HepG2 (cell line): ENCODE measurements at regions not wholly inside any gene's neighbourhood (a gene's known extent, or its start where the extent isn't known, plus 50 kb on each side); places are given as distances from the start of the nearest gene placed in this dataset.

Experiments
- ATAC-seq: fragments of 200-7000 bp; cut with Tn5 transposase; 3 replicates; pipeline ENCODE4 v1.9.1; 2020; ENCODE audit warnings: mild to moderate bottlenecking, moderate library complexity
- BruUV-seq: library from RNA; stranded (reverse); fragments of 400-500 nt; replicated peaks from 2 replicates; lab custom pipeline; 2021; lab: Mats Ljungman, UMichigan
- CTCF ChIA-PET: fragments of 300-600 bp; formaldehyde crosslinking; extraction: SDS; loops from one replicate; lab custom pipeline; 2021; ENCODE audit warnings: low total read pairs, inconsistent platforms, low intra/inter-chr PET ratio; lab: Yijun Ruan, JAX
- POLR2A ChIA-PET: fragments of 350-600 bp; sonication (Branson Sonifier 250); formaldehyde crosslinking; loops from one replicate; lab custom pipeline; 2020; ENCODE audit warnings: antibody characterized with exemption, inconsistent platforms; lab: Yijun Ruan, JAX
- DNase-seq: peaks from one replicate; pipeline ENCODE4 v3.0.0-alpha.2; 2015; ENCODE audit warnings: low spot score
- FAIRE-seq: peaks from 3 replicates; lab custom pipeline; 2011; peaks lifted over from hg19 to GRCh38; lab: Jason Lieb, UNC
- H2AFZ ChIP-seq: one replicate; pipeline ENCODE4 v1.6.1; 2011; ENCODE audit warnings: low read length, inconsistent platforms
- H3K27ac ChIP-seq: fragments of 300-600 bp; 3 replicates; pipeline ENCODE4 v1.8.0; 2011; ENCODE audit warnings: mixed run types, mild to moderate bottlenecking, mixed read lengths, low read length, inconsistent platforms; ENCODE audit not compliant: insufficient read depth; ENCODE audit errors: extremely low read length
- H3K27me3 ChIP-seq, 2 experiments: fragments of 200-600 bp in 1 of 2; 2 replicates in 1 of 2; 3 replicates in 1 of 2; pipeline versions ENCODE4 v1.6.0 to v1.8.0; 2011; ENCODE audit warnings: low read length in 2 of 2, mild to moderate bottlenecking in 2 of 2, moderate library complexity in 2 of 2, inconsistent platforms in 1 of 2; ENCODE audit not compliant: insufficient read depth in 2 of 2, control insufficient read depth in 1 of 2
- H3K36me3 ChIP-seq, 2 experiments: fragments of 200-600 bp in 1 of 2; replicated peaks in 1 of 2; 2 replicates in 1 of 2; 3 replicates in 1 of 2; pipeline versions ENCODE4 v1.5.1 to v1.8.0; 2011; ENCODE audit warnings: low read length in 2 of 2, inconsistent platforms in 1 of 2; ENCODE audit not compliant: insufficient read depth in 2 of 2, control insufficient read depth in 1 of 2
- H3K4me1 ChIP-seq: 2 replicates; pipeline ENCODE4 v1.5.1; 2012; ENCODE audit warnings: low read length, inconsistent platforms; ENCODE audit not compliant: insufficient read depth
- H3K4me2 ChIP-seq: 2 replicates; pipeline ENCODE4 v1.6.0; 2011; ENCODE audit warnings: low read depth, low read length, inconsistent platforms
- H3K4me3 ChIP-seq, 3 experiments: fragments of 200-600 bp in 1 of 3; sonication (generic), shearing (Covaris generic) in 1 of 3; replicated peaks in 1 of 3; 2 replicates each; pipeline ENCODE4 v1.5.1; 2011 to 2016; ENCODE audit warnings: low read length in 3 of 3, inconsistent platforms in 2 of 3, low read depth in 2 of 3, mild to moderate bottlenecking in 2 of 3, control low read depth in 1 of 3, mixed read lengths in 1 of 3; ENCODE audit not compliant: insufficient read depth in 1 of 3
- H3K79me2 ChIP-seq: one replicate; pipeline ENCODE4 v1.6.1; 2011; ENCODE audit warnings: low read length, inconsistent platforms; ENCODE audit not compliant: insufficient read depth
- H3K9ac ChIP-seq: 2 replicates; pipeline ENCODE4 v1.6.0; 2011; ENCODE audit warnings: mild to moderate bottlenecking, low read depth, low read length, inconsistent platforms; ENCODE audit not compliant: insufficient read depth
- H3K9me3 ChIP-seq: 2 replicates; pipeline ENCODE4 v1.5.1; 2012; ENCODE audit warnings: mild to moderate bottlenecking, low read length
- H4K20me1 ChIP-seq: 2 replicates; pipeline ENCODE4 v1.6.0; 2011; ENCODE audit warnings: inconsistent platforms, mild to moderate bottlenecking, low read length, moderate library complexity; ENCODE audit not compliant: insufficient read depth
- ARID4A ChIP-seq: sonication (generic); formaldehyde crosslinking; IDR thresholded peaks from 2 replicates; pipeline ENCODE4 v1.5.0; 2020; ENCODE audit warnings: mild to moderate bottlenecking, missing genetic modification reagents, borderline replicate concordance
- GLMP ChIP-seq: sonication (generic); formaldehyde crosslinking; IDR thresholded peaks from 2 replicates; pipeline ENCODE4 v1.9.0; 2021; ENCODE audit warnings: missing genetic modification reagents, mild to moderate bottlenecking, borderline replicate concordance
- IRF1 ChIP-seq: sonication (generic); formaldehyde crosslinking; IDR thresholded peaks from 2 replicates; pipeline ENCODE4 v1.4.0; 2020; ENCODE audit warnings: low read depth, mild to moderate bottlenecking, missing genetic modification reagents
- PRDM4 ChIP-seq: sonication (generic); formaldehyde crosslinking; IDR thresholded peaks from 2 replicates; pipeline ENCODE4 v1.9.0; 2021; ENCODE audit warnings: missing genetic modification reagents, borderline replicate concordance
- REPIN1 ChIP-seq: sonication (generic); formaldehyde crosslinking; IDR thresholded peaks from 2 replicates; pipeline ENCODE4 v1.8.0; 2022; ENCODE audit warnings: missing genetic modification reagents, low read depth, mild to moderate bottlenecking, borderline replicate concordance
- SOX13 ChIP-seq, 3 experiments: fragments of 450-650 bp in 1 of 3; sonication (generic) in 1 of 3; formaldehyde crosslinking in 1 of 3; IDR thresholded peaks in 2 of 3; conservative IDR thresholded peaks in 1 of 3; 2 replicates each; pipeline versions ENCODE4 v1.5.0 to v1.6.1; 2016 to 2020; ENCODE audit warnings: antibody characterized with exemption in 1 of 3, mild to moderate bottlenecking in 1 of 3, missing compliant biosample characterization in 1 of 3, missing genetic modification reagents in 1 of 3, moderate library complexity in 1 of 3
- ZBTB43 ChIP-seq: sonication (generic); formaldehyde crosslinking; conservative IDR thresholded peaks from 2 replicates; pipeline ENCODE4 v1.4.0; 2020; ENCODE audit warnings: missing genetic modification reagents
- ZNF33B ChIP-seq: sonication (generic); formaldehyde crosslinking; IDR thresholded peaks from 2 replicates; pipeline ENCODE4 v1.5.1; 2020; ENCODE audit warnings: mild to moderate bottlenecking, missing genetic modification reagents
- ZNF569 ChIP-seq: sonication (generic); formaldehyde crosslinking; IDR thresholded peaks from 2 replicates; pipeline ENCODE4 v1.5.0; 2020; ENCODE audit warnings: mild to moderate bottlenecking, missing genetic modification reagents, moderate library complexity, borderline replicate concordance
- ZNF737 ChIP-seq: sonication (generic); formaldehyde crosslinking; IDR thresholded peaks from 2 replicates; pipeline ENCODE4 v1.5.0; 2020; ENCODE audit warnings: missing genetic modification reagents, mild to moderate bottlenecking, borderline replicate concordance
- ZNF841 ChIP-seq: sonication (generic); formaldehyde crosslinking; IDR thresholded peaks from 2 replicates; pipeline ENCODE4 v1.8.1; 2023; ENCODE audit warnings: missing genetic modification reagents, borderline replicate concordance
- WGBS: methylation state at CpG from one replicate; pipeline ENCODE4 v1.1.6; 2017; ENCODE audit warnings: low lambda C conversion rate; 5-methylcytosine and 5-hydroxymethylcytosine counted together
- in situ Hi-C: cut with HindIII; loops from 2 replicates; pipeline ENCODE4 v1.10.0; 2017; ENCODE audit warnings: low pct_unique_long_range_greater_than_20kb; ENCODE audit not compliant: extremely low pct_ligation_motif_present
- intact Hi-C: fragments of 100-400 bp; cut with micrococcal nuclease; formaldehyde crosslinking; loops from one replicate; pipeline ENCODE4 v1.10.0; 2022; ENCODE audit not compliant: unreplicated experiment

- no peaks in the 10 kb centered on the region for H3K36me3 ChIP-seq
- H3K27me3 ChIP-seq: no peaks in the 10 kb centered on the region
- no peaks in the 10 kb centered on the region for H3K4me1 ChIP-seq
- no peak for DNase-seq
- no peak overlapping the region for H2AFZ ChIP-seq
- no peaks in the 10 kb centered on the region for H3K79me2 ChIP-seq
- H4K20me1 ChIP-seq: no peaks in the 10 kb centered on the region
- CTCF ChIA-PET: no interaction called here
- no peak overlapping the region for H3K4me2 ChIP-seq
- TF ChIP-seq ZBTB43 (CRISPR knock-in tag) (no peak), ZNF33B (no peak), GLMP (no peak), IRF1 (no peak), REPIN1 (CRISPR knock-in tag) (no peak), ZNF841 (CRISPR knock-in tag) (no peak), ZNF569 (CRISPR knock-in tag) (no peak), ZNF737 (CRISPR knock-in tag) (no peak), SOX13 (IDR thresholded peaks at IDR 0.05) (no peak), SOX13 (CRISPR knock-in tag; conservative IDR thresholded peaks at IDR 0.05 in 1 of 2, IDR thresholded peaks at IDR 0.05 in 1 of 2) (no peak), PRDM4 (no peak), ARID4A (CRISPR knock-in tag) (no peak)
- TF ChIP-seq, all 625 proteins: peak for 0
- Histone ChIP-seq H3K9me3 (no peaks in the 10 kb centered on the region), H3K9ac (no peak overlapping the region), H3K4me3 (no peak overlapping the region), H3K27ac (no peak overlapping the region)
- POLR2A ChIA-PET: no interaction called here
- intact Hi-C loops: no loop called here
- WGBS: 20% methylated on average over 1 of the region's 5 CpGs
- no peak for ATAC-seq
- no peak for FAIRE-seq
- in situ Hi-C loops: no loop called here
- BruUV-seq: no TSS peak
Observed at GRCh38 chrX:39336671-39337311, 535.5 kb downstream of the MID1IP1 start.
